AG09309 (cell line): ENCODE measurements at regions not wholly inside any gene's neighbourhood (a gene's known extent, or its start where the extent isn't known, plus 50 kb on each side); places are given as distances from the start of the nearest gene placed in this dataset.
A peak's percentile ranks its signal among the peaks of the same experiment; 100 is the strongest.

Experiments used
- DNase-seq: peaks from one replicate; pipeline ENCODE4 v3.0.0-alpha.2; 2010; ENCODE audit warnings: low read depth
- H3K4me3 ChIP-seq: 2 replicates; pipeline ENCODE4 v1.5.1; 2011; ENCODE audit warnings: mild to moderate bottlenecking, low read depth, low read length, moderate library complexity; ENCODE audit not compliant: control insufficient read depth
- TF ChIP-seq, protein P1 (sequence below): IDR thresholded peaks from 2 replicates; pipeline ENCODE4 v1.5.1; 2011; ENCODE audit warnings: mild to moderate bottlenecking, low read depth, low read length, inconsistent platforms; ENCODE audit not compliant: insufficient read depth, control insufficient read depth; ENCODE audit errors: missing control alignments

DNA sequence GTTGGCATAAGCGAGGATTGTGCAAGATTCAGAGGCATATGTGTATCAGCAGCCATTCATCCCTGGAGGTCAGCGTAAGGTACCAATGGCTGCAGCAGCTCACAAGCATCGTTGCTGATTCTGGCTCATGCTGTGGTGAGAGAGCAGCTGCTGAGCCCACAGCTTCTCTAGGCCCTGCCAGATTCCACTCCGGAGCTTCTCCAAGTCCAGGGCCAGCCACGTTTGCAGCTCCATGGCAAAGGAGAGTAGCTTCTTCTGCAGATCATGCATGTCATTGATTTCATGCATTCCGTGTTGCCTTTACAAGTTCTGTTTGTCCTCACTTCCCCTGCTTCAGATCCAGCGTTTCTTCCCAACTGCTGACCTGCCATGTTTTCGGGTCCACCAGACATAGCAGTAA is 474.8 kb upstream of the ID4 start:
- no peak overlapping the region for H3K4me3 ChIP-seq
- DNase-seq, result no peak
- TF ChIP-seq, protein P1, sequence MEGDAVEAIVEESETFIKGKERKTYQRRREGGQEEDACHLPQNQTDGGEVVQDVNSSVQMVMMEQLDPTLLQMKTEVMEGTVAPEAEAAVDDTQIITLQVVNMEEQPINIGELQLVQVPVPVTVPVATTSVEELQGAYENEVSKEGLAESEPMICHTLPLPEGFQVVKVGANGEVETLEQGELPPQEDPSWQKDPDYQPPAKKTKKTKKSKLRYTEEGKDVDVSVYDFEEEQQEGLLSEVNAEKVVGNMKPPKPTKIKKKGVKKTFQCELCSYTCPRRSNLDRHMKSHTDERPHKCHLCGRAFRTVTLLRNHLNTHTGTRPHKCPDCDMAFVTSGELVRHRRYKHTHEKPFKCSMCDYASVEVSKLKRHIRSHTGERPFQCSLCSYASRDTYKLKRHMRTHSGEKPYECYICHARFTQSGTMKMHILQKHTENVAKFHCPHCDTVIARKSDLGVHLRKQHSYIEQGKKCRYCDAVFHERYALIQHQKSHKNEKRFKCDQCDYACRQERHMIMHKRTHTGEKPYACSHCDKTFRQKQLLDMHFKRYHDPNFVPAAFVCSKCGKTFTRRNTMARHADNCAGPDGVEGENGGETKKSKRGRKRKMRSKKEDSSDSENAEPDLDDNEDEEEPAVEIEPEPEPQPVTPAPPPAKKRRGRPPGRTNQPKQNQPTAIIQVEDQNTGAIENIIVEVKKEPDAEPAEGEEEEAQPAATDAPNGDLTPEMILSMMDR, result no peak

DNA sequence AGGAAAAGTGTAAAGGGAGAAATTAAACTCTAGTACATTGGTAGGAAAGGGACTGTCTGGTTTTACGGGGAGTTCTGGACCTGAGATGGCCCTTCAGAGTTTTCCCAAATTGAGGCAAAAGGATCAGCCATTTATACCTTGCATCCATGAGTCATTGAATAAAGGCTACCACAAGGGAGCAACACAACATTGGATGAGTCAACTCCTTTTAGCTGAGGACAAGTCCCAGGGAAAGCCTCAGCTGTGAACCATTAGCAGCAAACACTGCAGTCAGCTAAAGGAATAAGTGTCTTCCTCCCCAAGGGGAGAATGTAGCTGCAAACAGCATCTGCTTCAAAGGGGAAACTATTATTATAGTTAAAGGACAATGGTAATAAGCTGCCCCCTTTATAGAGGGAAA is 468.7 kb upstream of the ID4 start:
- TF ChIP-seq, protein P1, result peak; percentile 23
- no peak overlapping the region for H3K4me3 ChIP-seq
- DNase-seq, result peak; percentile 48

DNA sequence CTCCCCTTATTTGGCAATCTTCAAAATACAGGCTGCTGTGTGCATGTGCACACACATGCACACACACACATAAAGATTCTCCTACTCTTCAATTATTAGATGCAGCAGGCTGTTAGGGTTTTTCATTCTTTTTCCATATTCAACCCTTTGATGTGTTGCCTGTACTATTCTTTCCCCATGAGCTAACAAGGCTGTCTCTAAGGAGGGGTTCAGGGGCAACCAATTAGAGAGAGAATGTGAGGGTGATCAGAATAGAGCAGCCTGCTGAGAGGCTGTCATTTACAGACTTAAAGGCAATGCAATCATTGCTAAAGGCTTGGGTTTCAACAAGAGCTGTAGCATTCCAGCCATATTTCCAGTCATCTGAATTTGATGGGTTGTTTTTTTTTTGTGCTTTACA is 467.4 kb upstream of the ID4 start:
- H3K4me3 ChIP-seq, result no peak overlapping the region
- TF ChIP-seq, protein P1, result no peak
- no peak for DNase-seq

DNA sequence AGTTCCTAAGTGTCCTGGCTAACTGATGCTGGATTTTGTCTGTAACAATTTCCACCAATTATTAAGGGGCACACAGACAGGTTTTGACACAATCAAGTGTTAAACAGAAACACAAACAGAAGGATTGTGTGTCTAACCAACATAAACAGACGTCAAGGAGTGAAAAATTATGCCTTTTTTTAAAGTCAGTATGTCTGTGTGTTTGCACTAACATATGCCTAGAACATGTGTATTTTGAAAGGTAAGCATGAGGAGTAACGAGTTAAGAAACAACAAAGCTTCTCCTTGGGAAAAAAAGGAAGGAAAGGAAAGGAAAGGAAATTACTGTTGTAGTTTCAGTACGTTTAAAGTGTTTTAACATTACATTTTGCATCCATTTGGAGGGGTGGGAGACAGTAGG is 466.3 kb upstream of the ID4 start:
- TF ChIP-seq, protein P1, result no peak
- DNase-seq, result no peak

DNA sequence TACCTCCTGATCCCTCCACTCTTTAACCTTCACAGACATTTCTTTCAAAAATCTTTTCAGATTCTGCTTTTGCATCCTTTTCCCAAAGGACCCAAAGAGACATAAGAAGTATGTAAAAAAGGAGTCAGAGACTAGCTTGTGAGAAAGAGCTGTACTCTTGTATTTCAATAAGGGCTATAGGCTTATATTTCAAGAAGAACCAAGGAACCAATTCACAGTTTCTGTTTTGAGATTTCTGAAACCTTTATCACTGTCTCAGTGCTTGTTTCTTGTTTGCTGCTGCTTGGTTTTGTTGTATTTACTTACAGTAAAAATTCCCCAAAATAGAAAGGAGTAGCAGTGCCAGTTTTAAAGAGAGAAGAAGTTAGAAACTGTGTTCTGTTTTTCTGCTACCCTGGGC is 461.6 kb upstream of the ID4 start:
- no peak overlapping the region for H3K4me3 ChIP-seq
- TF ChIP-seq, protein P1, result no peak
- no peak for DNase-seq

More for the DNA sequence above, 466.3 kb upstream of the ID4 start:
- H3K4me3 ChIP-seq, result no peak overlapping the region

DNA sequence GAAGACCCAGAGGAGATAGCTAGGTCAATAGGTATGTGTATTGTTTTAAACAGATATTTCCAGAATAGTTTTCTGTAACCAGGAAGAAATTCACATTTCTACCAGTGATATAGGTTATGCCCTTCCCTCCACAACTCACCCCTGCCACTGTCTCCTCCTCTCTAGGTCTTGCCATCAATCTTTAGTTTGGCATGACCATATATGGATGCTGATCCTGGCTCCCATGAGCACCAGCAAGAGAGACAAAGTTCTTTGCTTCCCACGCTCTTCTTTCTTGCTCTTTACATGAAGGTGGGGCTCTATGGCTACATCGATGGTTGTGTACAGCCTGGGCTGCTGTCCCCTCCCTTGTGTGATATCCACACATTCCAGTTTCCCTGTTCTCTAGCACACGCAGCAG is 459.4 kb upstream of the ID4 start:
- no peak for DNase-seq
- H3K4me3 ChIP-seq, result no peak overlapping the region
- TF ChIP-seq, protein P1, result no peak

DNA sequence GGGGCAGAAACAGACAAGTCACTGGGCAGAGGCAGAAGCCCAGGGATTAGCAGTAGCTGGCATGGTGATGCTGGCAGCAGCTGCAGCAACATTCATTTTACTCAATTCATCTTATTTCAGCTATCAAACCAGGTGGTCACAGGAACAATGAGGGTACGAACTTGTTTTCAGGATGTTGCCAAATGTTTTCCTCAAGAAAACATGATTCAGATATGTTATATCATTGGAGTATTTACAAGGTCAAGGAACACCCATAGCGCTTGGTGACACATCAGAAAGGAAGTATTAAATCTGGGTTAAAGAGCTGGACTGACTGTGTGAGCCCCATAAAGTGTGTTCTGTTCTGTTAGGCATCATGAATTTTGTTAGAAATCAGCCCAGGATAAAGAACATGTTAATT is 456.9 kb upstream of the ID4 start:
- no peak overlapping the region for H3K4me3 ChIP-seq
- TF ChIP-seq, protein P1, result no peak
- peak; percentile 16 for DNase-seq
